HG03378 (cell line): ENCODE measurements at regions not wholly inside any gene's neighbourhood (a gene's known extent, or its start where the extent isn't known, plus 50 kb on each side); places are given as distances from the start of the nearest gene placed in this dataset.

Source experiments
- ATAC-seq: cut with Tn5 transposase; IDR thresholded peaks from one replicate; pipeline ENCODE4 v1.9.1; 2021; ENCODE audit warnings: mild to moderate bottlenecking, moderate library complexity; ENCODE audit not compliant: unreplicated experiment

DNA sequence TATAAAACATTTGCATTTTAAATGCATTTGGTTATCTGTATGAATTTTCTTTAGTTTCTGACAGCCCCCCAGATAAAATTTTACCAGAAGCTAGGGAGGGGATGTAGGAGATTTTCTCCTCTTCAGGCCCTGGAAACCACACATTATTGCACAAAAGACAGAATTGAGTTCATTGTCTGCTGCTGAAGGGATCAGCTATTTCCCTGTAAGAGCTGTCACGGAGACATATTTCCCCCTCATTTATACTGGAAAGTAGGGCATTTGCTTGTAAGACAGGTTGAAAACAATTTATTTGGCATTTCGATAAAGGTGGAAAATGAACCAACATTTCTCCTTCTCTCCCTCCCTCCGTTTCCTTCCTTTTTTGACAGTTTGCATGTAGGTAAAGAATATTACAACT lies 241.3 kb upstream of the LCORL start:
- ATAC-seq = no peak

DNA sequence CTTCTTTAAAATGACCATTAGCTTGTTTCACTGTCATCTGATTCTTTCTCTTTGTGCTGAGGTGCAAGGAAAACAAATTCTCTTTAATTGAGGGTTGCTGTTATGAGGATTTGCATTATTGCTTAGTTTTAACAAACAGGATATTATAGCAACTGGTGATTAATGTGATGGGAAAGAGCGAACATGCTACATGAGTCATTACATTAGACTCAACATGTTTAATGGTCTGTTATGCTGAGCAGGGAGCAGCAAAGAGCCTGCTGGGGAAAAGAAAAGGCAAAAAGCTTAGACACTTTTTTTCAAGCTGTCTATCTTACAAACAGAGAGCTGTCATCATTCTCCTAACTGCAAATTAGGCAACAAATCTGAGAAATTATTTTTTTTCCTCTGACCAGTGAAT lies 230.5 kb upstream of the LCORL start:
- ATAC-seq = no peak

DNA sequence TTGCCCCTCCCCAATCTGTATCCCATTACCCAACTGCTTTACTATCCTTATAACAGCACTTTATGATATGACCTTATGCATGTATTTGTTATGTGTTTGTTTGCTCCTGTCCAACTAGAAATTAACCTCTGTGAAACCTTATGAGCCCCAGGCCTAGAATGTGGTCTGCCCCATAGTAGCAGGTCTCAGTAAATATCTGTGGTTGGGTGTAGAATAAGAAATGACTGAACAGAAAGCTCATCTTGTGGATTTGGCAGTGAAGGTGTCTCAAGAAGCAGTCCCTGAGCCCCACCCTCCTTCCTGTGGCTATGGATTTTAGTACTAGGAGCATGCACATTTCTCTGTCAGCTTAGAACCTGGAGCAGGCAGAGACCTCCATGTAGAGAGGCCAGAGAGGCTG lies 229.0 kb upstream of the LCORL start:
- ATAC-seq = peak; percentile 51

DNA sequence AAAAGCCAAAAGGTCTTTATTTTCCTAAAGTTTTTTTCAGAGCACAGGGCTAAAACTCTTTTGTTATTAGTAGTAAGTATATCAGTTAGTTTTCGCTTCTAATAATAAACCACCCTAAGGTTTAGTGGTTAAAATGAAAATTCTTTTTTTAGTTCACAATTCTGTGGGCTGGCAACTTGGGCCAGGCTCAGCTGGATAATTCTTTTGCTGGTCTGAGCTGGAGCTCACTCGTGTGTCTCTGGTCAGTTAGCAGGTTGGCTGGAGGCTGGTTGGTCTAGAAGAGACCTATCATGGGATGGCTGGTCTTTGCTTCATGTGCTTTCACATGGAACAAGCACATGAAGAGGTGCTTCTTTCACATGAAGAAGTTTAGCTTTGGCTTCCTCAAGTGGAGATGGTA lies 227.1 kb upstream of the LCORL start:
- no peak for ATAC-seq

DNA sequence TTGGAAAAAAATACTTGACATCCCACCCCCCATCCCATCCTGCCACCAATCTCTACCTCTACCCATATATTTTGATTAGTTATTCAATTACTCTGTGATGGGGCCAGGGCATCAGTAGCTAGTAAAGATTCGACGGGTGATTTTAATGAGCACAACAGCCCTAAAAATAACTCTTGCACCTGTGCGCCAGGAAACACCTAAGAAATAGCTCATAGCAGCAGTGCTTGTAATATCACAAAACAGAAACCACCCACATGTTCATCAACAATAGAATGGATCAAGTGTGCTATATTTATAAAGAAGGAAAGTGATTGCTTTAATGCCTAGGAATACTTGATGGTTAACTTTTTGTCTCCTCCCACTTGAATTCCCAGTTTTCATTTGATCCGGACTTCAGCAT lies 225.6 kb upstream of the LCORL start:
- no peak for ATAC-seq

DNA sequence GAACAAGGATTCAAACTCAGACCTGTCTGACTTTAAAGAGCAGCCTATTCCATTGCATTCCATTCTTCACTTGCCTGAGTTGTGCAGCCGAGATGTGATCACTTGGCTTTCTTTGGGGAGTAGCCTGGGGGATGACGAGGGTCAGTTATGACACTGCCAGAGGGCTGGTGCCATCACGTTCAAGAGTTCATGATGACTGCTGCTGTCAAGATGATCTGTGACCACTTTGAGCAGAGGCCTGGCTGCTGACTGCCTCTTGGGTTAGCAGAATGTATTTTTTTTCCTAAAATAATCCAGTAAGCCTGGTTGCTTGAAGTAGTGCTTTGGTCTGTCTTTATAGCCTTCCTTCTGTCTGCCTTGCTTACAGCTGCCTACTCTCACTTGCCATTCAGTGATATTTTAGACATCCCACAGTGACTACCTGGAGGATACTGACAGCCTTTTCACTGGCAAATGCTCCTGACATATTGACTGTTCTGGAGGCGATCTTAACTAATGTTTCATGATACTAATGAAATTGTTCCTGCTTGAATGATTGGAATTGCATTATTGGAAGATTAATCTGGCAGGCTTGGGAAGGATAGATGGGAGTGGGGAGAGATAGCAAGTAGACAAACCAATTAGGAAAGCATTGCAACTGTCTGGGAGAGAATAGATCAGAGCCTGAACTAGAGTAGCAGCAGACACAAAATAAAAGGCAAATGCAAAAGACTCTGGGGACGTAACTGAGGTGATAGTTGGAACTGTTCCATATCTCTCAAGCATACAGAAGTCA lies 221.6 kb upstream of the LCORL start:
- no peak for ATAC-seq

DNA sequence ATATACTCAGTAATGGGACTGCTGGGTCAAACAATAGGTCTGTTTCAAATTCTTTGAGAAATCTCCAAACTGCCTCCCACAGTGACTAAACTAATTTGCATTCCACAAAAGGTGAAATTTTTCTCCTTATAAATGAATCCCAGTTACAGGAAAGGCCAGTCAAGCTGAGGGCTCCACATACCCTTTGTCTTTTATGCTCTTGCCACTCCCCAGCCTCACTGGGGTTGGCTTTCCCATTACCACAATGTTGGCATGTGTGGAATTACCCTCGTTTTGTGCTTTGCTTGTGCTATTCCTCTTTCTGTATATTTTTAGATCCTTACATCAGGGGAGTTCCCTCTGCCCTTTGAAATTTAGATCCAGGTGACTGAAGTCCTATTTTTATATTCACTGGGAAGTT lies 220.2 kb upstream of the LCORL start:
- ATAC-seq = no peak

DNA sequence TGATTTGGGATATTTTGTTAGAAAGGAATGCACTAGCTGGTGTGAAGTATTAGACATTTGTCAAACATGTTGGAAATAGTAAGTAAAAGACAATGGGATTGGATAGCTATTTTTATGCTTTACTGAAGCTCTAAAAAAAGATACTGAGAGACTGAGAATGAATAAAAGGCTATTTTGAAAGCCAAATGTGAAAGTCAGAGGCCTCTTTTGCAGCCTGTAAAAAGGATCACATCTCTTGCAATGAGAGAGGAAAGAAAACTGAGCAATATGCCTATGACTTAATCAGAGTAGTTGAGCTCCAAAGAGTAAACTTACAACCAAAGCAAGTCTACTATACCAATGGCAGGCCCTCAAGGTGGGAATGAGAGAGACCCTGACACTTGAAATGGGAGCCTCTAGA lies 212.6 kb upstream of the LCORL start:
- no peak for ATAC-seq

DNA sequence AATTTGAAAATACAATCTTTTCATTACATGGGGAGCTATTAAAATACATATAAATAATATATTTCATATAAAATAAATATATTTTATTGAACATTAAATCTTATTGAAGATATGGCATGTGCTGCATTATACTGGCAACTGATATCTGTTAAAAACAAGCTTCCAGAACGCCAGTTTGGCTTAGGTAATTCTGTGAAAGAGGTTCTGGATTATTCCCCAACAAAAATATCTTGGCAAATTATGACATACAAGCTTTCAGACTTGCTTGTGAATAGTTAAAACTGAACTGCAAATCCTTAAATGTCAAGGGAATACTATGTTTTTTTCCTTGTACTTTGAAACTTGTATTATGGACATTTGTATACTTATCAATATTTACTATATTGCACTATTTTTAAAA lies 210.2 kb upstream of the LCORL start:
- no peak for ATAC-seq

DNA sequence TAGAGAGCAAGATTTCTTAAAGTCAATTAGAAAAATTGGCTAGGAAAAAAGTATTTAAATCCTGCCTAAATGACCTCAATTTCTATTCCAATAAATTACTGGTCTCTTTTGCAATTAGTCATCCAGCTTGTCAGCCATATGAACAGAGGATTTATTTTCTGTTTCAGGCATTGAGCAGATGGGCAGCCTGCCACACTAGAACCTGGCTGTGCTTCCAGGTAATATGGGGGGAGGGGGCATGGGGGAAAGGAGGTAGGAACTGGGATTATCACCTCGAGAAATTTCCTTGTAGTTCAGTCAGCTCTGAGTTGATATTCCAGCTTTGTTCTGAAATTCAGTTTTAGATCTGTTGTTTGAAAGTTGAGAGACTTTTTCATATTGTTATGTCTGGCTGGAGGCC lies 206.3 kb upstream of the LCORL start:
- no peak for ATAC-seq

DNA sequence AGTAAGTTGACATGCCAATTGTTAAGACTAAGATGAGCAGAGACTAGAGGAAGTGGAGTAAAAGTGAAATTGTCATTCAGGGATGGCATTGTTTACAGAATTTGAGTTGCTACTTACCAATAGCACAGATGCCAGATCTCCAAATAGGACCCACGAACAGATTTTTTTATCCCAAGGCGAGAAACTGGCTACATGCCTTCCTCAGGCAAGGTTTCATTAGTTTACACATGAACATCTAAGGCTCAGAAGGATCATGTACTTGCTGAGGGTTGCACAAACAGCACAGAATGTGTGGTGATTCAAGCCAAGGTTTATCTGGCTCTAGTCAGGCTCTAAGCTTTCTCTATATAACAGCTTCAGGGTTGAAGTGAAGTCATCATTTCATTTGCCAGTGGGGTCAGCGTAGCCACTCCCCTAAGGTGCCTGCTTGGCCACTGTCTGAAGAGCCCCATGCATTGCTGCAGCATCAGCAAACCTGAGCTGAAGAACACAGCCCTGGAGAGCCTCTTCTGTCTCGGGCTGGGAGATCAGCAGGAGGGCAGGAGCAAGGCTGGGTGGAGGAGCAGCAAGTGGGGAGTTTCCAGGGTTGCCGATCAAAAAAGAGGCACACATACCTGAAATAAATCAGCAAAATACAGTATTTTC lies 193.0 kb upstream of the LCORL start:
- ATAC-seq = no peak

DNA sequence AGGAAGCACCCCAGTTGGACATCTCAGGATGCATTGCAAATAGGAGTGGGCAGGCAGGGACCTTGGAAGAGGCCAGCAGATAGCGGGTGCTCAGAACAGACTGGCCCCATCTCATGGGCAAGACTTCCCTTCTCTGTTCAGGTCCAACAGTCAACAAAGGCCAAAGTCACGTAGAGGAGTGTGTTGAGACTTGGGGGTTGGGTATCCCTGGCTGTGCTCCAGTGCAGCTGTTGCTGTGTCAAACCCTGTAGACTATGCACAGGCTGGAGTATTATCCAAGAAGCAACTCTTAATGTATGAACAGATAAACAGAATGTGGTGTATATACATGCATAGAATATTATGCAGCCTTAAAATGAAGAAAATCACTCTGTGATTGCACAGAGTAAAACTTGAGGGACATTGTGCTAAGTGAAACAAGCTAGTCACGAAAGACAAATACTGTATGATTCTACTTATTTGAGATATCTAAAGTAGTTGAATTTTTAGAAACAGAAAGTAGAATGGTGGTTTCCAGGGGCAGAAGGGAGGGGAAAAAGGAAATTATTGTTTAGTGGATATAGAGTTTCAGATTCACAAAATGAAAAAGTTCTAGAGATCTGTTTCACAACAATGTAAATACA lies 192.1 kb upstream of the LCORL start:
- ATAC-seq = no peak

DNA sequence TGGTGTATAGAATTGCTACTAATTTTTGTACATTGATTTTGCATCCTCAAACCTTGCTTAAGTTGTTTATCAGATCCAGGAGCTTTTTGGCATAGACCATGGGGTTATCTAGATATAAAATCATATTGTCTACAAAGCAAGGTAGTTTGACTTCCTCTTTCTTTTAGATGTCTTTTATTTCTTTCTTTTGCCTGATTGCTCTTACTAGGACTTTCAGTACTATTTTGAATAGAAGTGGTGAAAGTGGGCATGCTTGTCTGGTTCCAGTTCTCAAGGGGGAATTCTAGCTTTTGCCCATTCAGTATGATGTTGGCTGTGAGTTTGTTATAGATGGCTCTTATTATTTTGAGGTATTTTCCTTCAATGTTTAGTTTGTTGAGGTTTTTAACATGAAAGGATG lies 187.9 kb upstream of the LCORL start:
- ATAC-seq = peak; percentile 68

DNA sequence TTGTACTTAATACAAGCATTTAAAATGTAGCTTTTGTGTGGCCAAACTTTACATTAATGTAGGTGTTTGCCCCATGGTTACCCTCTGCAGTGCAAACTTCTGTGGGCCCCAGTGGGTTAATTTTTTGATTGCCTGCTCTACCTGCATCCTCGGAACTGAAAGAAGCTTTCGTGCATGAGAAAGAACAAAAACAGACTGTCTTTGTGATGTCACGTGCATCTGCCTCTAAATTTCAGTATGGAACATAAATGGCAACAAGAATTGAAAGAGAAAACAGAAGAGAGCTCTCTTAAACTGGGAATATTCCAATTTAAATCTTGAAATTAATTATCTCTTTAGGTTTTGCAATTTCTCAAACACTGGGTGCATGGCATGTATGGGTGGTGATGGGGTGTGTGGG lies 182.4 kb upstream of the LCORL start:
- no peak for ATAC-seq

DNA sequence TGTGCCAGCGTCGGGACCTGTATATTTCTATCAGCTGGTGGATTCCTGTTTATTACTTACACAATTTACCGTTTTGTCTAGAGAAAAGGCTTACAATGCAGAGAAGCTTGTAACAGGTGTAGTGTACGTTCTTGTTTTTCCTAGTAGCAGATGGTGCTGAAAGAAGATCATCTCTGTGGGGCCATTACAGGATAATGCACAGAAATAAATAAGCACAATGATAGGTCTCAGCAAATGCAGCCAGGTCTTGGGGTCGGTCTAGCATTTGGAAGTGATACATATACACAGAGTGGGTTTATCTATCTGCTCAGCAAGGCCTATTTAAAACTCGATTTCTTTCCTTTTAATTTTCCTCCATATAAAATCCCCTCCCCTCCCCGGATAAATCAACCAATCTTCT lies 180.9 kb upstream of the LCORL start:
- no peak for ATAC-seq

DNA sequence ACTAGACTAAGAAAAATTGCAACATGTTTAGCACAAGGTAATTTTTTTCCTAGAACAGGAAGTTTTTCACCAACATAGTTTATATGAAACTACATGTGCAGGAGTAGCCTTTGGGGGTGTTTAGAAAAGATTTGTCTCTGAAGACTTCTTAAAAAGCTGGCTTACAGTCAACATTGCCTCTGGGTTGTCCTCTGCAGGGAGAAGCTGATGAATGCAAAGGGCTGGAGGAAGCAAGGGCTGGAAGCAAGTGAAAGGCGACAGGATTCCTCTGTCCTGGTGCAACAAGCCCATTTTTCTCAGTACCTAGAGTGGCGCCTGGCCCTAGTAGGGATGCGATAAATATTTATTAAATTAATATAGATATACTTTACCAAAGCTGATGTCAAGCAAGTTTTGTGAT lies 180.3 kb upstream of the LCORL start:
- ATAC-seq = no peak

DNA sequence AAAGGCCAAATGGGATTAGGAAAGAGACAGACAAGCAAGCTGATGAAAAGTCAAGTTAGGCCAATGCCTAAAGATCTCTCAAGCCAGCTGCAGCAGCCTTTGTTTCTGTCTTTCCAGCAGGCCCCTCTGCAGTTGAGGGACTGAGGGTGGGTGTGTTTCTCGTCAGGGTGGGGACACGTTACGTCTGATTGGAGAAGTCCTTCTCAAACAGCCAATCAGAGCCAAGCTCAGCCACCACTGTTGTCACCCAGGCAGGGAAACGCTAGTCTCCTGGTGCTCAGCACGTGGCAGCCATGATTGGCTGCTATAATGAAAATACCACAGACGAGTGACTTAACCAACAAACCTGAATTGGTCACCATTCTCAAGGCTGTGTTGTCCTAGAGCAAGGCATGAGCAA lies 177.1 kb upstream of the LCORL start:
- ATAC-seq = no peak

DNA sequence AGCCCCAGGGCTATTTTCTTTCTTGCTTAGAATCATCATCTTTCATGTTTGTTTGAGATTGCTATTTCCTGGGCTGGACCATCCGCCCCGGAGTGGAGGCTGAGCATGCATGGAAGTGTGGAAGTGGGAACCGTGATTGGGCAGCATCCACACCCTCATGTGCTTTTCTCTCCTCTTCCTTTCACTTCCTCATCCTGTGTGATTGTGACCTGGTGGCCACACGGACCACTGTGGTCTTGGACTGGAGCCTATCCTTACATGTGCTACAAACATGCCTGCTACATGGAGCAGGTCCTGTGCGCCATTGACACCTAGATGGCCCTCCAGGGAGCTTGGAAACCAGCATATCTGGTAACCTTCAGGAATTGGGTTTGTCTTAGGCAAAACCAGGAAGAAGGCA lies 175.9 kb upstream of the LCORL start:
- no peak for ATAC-seq

DNA sequence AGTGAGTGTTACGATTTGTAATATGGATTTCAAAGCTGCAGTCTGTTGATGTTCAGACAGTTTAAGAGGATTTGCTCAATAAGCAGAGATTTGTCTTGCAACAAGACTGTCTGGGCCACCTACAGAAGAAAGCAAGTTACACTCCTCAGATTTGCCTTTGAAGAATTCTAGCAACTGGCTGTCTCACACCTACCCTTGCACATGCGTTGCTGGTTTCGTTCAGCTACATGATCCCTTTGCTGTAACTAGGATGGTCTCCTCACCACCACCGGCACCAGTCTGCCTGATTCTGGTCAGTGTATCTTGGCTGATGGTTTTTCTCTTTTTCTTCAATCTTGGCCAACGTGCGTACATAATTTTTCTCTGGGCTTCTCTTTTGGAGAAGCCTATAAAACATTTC lies 172.7 kb upstream of the LCORL start:
- no peak for ATAC-seq

DNA sequence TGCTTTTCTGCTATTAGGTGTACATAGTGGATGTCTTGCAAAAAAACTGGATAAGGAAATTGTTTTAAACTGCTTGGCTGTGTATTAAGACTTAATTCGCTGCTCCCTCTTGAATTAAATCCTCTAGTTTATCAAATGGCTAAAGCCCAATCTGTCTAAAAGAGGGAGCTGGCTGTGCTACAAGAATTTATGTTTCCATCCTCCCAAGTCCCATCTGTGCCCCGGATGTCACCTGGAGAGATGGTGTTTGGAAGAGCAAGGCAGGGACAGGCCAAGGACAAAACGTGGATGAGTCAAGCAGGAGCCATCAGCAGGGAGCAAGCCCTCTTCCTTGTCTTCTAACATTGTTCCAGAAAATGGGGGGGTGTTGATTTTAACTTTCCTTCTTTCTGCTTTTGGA lies 171.3 kb upstream of the LCORL start:
- ATAC-seq = no peak

DNA sequence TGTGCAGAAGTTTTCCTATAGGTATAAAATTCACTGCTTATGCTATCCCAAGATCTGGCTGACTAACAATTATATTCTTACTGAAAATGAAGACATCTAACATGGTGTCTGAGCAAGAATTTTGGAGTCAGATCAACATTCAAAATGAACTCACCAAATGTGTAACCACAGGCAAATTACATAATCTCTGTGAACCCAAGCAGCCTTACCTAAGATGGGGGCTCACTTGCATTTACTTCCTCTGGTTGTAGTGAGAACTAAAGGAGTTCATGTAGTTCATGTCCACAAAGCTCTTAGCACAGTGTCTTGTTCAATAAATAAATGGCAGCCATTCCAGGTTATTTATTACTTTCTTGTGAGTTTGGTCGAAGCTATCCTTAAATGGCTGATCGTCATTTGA lies 163.9 kb upstream of the LCORL start:
- no peak for ATAC-seq

DNA sequence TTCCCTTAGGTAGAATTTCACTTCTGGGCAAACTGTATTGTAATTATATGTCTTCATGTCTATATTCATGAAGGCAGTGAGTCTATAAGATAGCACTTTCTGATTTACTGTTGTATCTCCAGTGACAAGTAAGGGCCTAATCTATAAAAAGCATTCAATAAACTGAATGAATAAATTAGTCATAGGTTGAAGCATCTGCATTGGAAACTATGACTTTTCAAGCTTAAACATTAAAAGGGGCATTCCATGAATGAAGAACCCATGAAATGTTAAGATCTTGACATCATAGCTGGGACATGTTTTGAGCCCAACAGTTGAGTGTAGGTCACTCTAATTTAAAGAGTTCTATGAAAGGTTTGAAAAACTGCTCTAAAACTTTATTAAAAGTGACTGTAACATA lies 159.3 kb upstream of the LCORL start:
- peak; percentile 81 for ATAC-seq
